ENCODE measurements at regions not wholly inside any gene's neighbourhood (a gene's known extent, or its start where the extent isn't known, plus 50 kb on each side); places are given as distances from the start of the nearest gene placed in this dataset.

DNA sequence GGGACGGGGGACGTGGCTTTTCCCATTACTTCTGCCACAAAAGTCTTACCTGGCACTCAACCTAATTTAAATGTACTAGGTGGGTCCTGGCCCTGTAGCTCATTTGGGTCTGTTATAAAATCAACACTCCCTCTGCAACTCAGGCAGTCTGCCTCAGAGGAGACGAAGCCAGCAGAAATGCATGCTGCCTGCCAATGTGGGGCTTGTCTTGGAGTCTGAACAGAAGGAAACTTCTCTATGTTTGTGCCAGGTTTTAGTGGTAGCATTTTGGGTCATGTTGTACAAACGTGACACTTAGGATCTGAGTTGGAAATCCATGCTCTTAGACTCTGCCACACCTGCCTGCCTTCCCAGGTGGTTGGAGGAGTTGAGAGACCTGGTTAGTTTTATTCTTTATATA lies 292.5 kb upstream of the FAM98A start:
- Histone ChIP-seq H3K9ac (ENCODE audit: low read length in 3 of 3) (no peak overlapping the region), H3K36me3 (ENCODE audit: control insufficient read depth in 2 of 3, insufficient read depth in 3 of 3, low read length in 3 of 3) (no peaks in the 10 kb centered on the region), H3K27ac (ENCODE audit: low read depth in 2 of 2, low read length in 2 of 2) (no peak overlapping the region), H3K4me3 (ENCODE audit: low read length in 3 of 3) (no peak overlapping the region), H3K27me3 (ENCODE audit: control insufficient read depth, insufficient read depth, low read length) (no peaks in the 10 kb centered on the region), H3K9me3 (ENCODE audit: control insufficient read depth in 2 of 3, insufficient read depth in 1 of 3, low read length in 3 of 3) (no peaks in the 10 kb centered on the region), H3K4me1 (ENCODE audit: control insufficient read depth in 2 of 3, insufficient read depth in 2 of 3, low read depth in 1 of 3, low read length in 3 of 3) (no peaks in the 10 kb centered on the region)
- FAIRE-seq (no peak), DNase-seq (no peak)
- TF ChIP-seq, protein P1, sequence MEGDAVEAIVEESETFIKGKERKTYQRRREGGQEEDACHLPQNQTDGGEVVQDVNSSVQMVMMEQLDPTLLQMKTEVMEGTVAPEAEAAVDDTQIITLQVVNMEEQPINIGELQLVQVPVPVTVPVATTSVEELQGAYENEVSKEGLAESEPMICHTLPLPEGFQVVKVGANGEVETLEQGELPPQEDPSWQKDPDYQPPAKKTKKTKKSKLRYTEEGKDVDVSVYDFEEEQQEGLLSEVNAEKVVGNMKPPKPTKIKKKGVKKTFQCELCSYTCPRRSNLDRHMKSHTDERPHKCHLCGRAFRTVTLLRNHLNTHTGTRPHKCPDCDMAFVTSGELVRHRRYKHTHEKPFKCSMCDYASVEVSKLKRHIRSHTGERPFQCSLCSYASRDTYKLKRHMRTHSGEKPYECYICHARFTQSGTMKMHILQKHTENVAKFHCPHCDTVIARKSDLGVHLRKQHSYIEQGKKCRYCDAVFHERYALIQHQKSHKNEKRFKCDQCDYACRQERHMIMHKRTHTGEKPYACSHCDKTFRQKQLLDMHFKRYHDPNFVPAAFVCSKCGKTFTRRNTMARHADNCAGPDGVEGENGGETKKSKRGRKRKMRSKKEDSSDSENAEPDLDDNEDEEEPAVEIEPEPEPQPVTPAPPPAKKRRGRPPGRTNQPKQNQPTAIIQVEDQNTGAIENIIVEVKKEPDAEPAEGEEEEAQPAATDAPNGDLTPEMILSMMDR (IDR thresholded peaks at IDR 0.05; ENCODE audit: borderline replicate concordance, extremely low read depth, insufficient read depth) = no peak
- intact Hi-C loops (cut with DNase I) = no loop called here

DNA sequence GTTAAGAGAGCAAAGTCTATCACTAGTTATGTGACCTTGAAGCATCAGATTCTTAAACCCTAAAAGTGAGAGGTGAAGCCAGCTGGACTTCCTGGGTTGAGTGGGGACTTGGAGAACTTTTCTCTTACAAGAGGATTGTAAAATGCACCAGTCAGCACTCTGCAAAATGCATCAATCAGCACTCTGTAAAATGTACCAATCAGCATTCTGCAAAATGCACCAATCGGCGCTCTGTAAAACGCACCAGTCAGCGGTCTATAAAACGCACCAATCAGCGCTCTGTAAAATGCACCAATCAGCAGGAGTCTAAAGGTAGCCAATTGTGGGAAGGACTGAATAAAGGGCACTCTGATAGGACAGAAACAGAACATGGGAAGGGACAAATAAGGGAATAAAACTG lies 291.6 kb upstream of the FAM98A start:
- H3K9me3 ChIP-seq (ENCODE audit: control insufficient read depth in 2 of 3, insufficient read depth in 1 of 3, low read length in 3 of 3) = no peaks in the 10 kb centered on the region
- intact Hi-C loops (cut with DNase I) = no loop called here
- H3K27me3 ChIP-seq (ENCODE audit: control insufficient read depth, insufficient read depth, low read length) = no peaks in the 10 kb centered on the region
- no peaks in the 10 kb centered on the region for H3K36me3 ChIP-seq (ENCODE audit: control insufficient read depth in 2 of 3, insufficient read depth in 3 of 3, low read length in 3 of 3)
- H3K4me3 ChIP-seq (ENCODE audit: low read length in 3 of 3) = no peak overlapping the region
- TF ChIP-seq, protein P1 (IDR thresholded peaks at IDR 0.05; ENCODE audit: borderline replicate concordance, extremely low read depth, insufficient read depth) = no peak
- DNase-seq (no peak), FAIRE-seq (no peak)
- H3K27ac ChIP-seq (ENCODE audit: low read depth in 2 of 2, low read length in 2 of 2) = no peak overlapping the region
- no peaks in the 10 kb centered on the region for H3K4me1 ChIP-seq (ENCODE audit: control insufficient read depth in 2 of 3, insufficient read depth in 2 of 3, low read depth in 1 of 3, low read length in 3 of 3)
- H3K9ac ChIP-seq (ENCODE audit: low read length in 3 of 3) = no peak overlapping the region

DNA sequence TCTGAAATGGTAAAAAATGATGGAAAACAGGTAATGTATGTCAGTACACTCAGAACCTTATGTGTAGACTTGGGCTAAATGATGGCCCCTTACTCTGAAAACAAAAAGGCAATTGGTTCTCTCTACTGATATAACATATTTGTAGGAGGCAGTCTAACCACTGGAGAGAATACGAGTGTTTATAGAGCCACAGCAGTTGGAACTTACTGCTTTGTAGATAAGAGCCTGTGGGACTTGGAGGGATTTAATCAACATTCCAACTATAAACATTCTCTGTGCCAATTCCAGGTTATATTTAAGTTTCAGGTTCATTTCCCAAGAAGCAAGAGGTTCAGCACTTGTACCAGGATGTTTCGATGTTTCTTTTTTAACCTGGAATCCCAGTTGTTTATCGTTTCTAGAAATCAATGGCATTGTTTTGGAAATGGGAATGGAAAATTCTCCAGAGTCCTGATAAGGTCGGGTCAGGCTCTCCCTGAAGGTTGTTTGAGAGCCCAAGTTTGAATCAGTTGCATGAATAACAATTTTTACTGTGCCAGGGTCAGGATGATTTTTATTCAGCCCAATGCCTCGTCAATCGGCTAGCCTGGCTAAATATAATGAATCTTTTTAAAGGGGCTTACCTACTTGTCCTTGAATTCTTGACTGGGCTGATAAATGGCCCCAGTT lies 278.4 kb upstream of the FAM98A start:
- Histone ChIP-seq H3K4me1 (ENCODE audit: control insufficient read depth in 2 of 3, insufficient read depth in 2 of 3, low read depth in 1 of 3, low read length in 3 of 3) (no peaks in the 10 kb centered on the region), H3K36me3 (ENCODE audit: control insufficient read depth in 2 of 3, insufficient read depth in 3 of 3, low read length in 3 of 3) (no peaks in the 10 kb centered on the region), H3K4me3 (ENCODE audit: low read length in 3 of 3) (no peak overlapping the region), H3K27me3 (ENCODE audit: control insufficient read depth, insufficient read depth, low read length) (no peaks in the 10 kb centered on the region), H3K9me3 (ENCODE audit: control insufficient read depth in 2 of 3, insufficient read depth in 1 of 3, low read length in 3 of 3) (no peaks in the 10 kb centered on the region), H3K9ac (ENCODE audit: low read length in 3 of 3) (no peak overlapping the region), H3K27ac (ENCODE audit: low read depth in 2 of 2, low read length in 2 of 2) (no peak overlapping the region)
- no peak for FAIRE-seq
- intact Hi-C loops (cut with DNase I) = no loop called here
- no peak for DNase-seq
- TF ChIP-seq, protein P1 (IDR thresholded peaks at IDR 0.05; ENCODE audit: borderline replicate concordance, extremely low read depth, insufficient read depth) = no peak

Data from kidney (tissue), 13 donors.